ENCODE measurements at regions not wholly inside any gene's neighbourhood (a gene's known extent, or its start where the extent isn't known, plus 50 kb on each side); places are given as distances from the start of the nearest gene placed in this dataset.

DNA sequence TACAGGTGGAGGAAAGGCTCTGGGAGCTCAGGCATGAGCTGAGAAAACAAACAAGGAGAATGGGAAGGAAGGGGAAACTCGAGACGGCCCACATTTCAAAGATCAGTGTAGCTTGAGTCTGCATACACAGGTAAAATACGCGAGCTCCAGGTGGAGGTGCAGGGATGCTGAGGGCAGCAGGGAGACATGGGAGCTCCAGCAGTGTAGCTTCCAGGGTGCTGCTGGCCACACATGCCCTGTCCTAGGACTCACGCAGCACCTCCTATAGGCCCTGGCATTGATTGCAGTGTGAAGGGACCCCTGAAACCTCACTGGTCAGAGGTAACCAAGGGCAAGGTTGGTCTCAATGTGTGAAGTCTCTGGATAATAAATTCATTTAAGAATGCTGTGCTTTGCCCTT, 362.8 kb upstream of the HS6ST1 start:
- no peak for DNase-seq

DNA sequence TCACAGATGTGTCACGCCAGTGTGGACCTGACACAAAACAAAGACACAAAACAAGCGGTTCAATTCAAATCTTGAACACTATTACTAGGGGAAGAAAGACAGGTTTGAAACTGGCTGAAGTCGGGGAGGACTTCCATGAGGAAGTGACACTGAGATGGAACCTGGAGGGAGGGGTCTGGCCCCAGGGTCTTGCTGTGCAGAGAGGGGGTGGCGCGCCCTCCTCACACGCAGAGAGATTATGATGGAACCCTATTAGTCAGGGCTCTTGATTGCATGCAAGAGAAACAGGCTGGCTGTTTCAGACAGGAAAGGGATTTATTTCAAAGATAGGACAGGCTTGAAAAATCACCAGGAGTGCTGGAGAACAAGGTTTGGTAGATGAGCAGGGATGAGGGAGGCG, 363.6 kb upstream of the HS6ST1 start:
- no peak for DNase-seq

DNA sequence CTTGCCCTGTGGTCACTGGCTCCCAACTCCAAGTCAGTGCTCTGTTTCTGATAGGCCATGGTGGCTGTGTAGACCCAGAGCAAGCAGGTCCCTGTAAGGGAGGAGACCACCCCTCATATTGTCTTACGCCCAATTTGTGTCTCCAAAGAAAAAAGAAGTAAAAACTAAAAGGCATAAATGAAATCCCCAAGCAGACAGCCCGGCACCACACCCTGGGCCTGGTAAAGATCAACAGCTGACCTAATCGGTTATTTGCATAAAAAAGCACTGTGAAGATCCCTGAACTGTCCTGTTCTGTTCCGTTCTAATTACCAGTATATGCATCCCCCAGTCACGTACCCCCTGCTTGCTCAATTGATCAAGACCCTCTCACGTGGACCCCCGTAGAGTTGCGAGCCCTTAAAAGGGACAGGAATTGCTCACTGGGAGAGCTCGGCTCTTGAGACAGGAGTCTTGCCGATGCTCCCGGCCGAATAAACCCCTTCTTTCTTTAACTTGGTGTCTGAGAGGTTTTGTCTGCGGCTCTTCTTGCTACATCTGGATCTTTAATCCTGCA, 364.1 kb upstream of the HS6ST1 start:
- no peak for DNase-seq

DNA sequence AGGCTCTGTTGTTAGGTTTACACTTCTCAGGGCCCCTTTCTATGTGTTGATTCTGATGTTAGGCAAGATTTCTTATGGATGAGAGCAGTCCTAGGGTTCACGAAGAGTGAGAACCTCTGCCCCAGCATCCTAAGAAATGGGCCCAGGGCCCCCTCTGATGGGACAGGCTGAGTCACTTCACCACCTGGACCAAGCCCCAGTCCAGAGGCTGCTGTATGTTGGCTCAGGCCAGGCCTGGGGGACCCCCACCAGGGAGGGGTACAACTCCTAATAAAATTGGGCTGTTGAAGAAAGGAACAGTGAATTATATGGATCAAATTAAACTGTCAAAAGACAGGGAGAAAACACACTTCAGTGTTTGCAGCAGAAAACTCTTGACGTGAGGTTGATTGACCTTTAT, 365.9 kb upstream of the HS6ST1 start:
- no peak for DNase-seq

DNA sequence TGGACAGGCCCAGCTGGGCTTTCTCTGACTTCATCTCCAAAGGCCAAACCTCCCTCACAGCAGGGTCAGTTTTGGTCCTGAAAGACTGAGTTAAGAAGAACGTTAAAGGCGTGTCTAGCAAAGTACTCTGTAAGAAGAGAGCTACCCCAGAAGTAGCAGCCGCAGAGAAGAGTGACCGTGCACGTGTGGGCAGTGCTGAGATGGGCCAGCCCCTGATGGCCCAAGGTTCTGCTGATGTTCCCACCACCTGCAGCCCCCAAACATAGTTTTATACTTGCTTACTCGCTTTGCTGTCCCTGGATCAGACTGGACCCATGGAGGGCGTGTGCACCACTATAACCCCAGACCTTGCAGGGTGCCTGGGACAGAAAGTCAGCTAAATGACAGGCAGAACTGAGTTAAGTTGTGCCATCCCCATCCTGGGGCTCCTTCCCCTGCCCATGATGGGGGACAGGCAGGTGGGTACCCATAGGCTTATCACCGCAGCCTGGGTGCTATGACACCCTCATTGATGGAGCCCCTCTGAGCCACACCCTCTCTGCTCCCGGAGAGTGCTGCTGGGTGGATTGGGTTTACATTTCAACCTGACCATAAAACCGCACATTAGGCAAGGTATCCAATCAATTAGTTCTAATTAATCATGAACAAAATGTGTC, 367.3 kb upstream of the HS6ST1 start:
- no peak for DNase-seq

DNA sequence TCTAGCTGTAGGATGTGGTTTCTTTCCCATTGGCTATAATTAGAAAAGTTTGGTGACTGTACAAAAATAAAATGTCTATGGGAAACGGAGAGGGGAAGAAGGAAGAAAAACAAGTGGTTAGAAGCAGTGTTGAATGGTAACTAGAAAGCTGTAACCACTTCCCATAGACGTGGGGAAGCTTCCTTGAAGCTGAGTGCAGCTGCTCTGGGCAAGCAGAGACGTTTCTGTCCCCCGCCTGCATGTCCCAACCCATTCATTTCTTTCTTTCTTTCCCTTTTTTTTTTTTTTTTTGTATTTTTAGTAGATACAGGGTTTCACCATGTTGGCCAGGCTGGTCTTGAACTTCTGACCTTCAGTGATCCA, 367.8 kb upstream of the HS6ST1 start:
- DNase-seq: peak; percentile 5

DNA sequence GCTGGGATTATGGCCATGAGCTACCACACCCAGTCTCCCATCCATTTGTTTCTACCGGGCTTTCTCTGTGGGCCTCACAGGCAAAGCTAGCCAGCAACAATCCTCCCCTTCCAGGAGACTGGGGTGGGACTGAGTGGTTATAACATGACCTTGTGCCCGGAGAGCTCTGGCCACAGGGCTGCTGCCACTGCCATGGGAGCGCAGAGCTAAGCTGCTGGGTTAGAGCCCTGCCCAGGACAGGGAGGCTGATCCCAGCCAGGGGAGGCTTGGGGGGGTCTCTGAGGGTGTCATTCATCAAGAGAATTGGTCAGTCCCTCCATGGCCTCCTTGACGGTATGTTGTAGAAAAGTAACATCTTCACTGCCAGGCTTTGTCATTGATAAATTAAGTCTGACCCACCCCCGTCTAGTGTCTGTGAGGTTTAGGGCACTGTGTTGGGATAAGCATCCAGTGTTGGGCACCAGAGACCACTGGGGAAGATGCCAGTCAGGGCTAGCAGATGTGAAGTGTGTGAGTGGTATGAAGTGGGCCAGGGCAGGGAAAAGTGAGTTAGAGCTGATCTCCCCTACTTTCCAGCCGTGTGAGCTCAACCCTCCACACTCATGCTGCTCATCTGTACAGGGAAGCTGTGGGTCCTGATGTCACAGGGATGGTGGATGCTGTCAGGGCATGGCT, 368.4 kb upstream of the HS6ST1 start:
- no peak for DNase-seq

DNA sequence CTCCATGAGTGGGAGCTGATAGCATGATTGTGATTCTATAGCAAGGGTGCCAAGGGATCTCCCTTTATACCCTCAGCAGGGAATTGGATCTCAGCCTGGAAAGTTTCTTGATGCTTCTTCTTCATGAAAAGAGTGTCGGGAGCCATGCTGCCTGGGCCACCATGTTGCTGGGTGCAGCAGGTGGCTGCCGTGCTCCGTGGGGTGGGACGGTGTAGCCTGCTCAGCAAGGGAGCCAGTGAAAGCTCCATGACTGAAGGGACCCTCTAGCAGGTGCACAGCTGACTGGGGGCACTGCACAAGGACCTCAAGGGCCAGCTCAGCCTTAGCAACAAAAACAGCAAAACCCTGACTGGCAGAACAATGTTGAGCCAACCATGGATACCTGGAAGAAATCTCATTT, 368.9 kb upstream of the HS6ST1 start:
- DNase-seq: no peak

DNA sequence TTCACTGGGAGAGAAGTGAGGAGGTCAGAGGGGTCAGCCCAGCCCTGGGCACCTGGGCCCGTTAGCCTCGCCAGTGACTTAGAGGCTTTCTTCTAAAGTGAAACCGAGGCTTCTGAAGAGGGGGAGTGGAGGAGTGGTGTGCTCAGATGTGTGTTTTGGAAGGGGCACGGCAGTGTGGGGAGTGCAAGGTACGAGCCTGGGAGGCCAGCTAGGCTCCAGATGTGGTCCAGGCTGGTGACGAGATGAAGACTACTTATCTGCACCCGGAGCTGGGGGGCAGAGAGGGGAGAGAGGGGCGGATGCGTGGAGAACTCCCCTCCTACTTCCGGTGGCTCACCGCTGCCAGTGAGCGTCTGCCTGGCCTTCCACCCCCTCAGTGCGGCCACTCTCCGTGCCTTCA, 371.3 kb upstream of the HS6ST1 start:
- DNase-seq: no peak

DNA sequence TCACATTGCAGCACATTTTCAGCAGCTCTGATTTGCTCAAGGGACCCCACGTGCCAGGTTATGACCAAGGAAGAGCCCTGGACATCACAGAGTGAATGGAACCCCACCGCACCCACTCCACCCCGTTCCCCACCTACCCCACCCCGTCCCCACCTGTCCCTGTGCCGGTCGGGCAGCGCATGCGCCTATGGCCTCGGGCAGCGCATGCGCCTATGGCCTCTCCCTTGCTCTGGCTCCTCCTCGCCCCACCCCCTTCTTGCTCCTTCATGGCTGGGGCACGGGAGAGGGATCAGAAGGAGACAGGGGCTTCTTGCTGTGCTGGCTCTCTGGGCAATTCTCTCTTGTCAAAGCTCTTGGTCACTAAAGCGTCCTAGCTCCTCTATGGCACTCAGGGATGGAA, 371.8 kb upstream of the HS6ST1 start:
- no peak for DNase-seq

DNA sequence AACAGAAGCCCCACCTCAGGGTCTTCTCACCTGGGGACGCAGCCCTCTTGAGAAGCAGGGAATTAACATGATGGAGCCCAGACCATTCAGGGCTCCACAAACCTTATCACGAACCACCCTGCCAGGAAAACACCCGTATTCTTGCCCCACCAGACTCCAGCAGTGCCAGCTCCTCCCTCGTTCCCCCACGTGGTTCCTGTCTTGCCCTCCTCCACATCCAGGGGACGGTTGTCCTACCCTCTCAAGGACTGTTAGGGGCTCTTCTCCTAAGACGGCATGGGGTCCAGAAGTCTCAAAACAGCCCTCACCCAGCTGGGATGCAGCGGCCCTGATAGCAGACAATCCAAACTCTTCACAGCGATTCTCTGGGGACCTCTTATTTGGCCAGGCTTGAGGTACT, 372.2 kb upstream of the HS6ST1 start:
- no peak for DNase-seq

DNA sequence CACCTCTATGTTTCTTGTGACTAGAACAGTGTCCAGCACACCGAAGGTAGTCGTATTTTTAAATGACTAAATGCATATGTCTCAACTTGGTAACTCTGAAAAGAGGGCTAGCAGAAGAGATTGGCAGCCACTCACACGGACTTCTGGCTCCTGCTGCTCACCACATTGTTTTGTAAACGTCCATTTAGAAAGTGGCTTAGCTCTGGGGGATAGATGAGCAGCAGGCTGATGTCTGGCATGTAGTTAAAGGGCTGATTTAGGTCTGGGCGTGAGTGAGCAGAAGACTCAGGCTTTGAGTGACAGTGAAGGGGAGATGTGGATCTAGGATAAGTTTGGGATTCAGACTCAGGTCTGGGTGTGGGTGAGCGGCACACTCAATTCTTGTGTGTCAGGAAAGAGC, 372.9 kb upstream of the HS6ST1 start:
- DNase-seq: no peak

DNA sequence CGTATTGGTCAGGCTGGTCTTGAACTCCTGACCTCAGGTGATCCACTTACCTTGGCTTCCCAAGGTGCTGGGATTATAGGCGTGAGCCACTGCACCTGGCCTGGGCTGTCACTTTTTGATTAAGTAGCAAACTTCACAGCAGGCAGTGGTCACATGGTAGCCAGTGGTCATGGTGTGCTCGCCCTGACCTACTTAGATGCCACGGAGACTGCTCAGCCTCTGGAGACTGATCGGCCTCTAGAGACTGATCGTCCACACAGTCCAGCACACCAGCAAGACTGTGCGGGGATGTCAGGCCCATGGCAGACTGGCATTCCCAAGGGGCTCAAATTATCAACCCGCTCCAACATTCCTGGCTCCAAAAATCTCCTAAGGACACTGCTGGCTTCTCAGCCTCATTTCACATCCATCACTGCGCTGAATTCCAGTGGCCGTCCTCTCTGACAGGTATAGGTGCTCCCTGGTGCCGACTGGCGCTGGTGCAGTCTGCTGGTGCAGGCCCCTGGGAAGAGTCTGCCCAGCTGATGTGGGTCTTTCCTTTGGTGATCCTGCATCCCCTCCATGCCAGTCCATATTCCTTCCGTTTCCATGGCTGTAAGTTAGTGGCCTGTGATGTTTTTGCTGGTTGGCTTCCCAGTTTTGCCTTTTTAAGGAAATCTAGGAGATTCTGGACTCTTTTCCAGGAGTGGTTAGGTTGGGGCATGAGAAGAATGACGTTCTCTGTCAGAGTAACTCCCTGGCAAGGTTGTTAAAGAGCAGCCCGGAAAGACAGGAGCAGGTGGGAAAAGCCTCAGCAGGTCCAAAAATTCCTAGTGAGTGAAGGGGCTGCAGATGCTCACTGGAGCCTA, 374.5 kb upstream of the HS6ST1 start:
- DNase-seq: no peak

DNA sequence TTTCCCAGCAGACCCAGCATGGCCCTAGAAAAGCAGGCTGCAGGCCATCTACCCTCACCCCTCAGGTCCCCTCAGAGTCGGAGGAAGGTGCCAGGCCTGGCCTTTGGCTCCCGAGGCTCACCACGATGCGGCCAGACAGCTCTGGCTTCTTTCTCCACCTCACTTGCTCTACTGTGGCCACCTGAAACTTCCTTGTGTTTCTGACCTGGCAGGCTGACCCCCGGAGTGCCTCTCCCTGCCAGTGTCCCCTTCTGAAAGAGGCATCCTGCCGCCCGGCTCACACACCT, 375.0 kb upstream of the HS6ST1 start:
- DNase-seq: no peak

DNA sequence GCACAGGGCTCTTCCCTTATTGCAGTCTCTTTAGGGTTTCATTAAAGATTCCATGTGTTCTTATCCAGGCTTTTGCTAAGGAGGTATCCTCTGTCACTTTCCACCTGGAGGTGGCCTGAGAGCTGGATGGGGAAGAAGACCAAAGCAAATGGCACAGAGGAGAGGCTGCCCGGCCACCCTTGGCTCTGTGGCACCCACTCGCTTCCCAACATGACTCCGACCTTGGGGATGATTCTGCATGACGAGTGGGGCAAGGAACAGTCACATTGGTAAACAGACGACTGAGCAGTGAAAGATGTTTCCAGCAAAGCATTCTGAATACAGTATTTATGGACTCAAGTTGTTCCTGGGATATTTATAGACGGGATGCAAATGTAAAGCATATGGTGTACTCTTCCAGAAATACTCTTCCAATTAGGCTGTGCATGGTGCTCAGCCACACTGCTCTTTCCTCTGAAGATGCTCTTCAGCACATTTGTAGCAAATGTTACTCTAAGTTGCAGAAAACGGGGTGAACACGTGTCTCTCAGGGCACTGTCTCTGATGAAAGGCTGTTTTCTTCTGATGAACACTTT, 377.1 kb upstream of the HS6ST1 start:
- no peak for DNase-seq

DNA sequence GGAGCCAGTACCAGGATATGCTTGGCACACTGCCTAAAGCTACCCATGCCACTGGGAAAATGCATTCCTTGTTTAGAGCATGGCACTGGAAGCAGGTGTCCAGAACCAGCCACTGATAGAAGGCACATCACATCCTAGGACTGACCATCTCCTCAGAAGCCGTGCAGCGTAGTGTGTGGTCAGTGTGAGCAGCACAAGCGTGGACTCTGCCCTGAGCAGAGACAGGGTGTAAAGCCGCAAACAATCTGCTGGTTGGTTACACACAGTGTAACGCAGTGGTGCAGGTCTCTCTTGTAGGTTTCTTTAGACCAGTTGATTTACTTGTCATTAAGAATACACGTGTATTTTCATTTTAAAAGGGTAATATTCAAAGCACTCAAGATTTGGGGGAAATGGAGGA, 377.8 kb upstream of the HS6ST1 start:
- no peak for DNase-seq

DNA sequence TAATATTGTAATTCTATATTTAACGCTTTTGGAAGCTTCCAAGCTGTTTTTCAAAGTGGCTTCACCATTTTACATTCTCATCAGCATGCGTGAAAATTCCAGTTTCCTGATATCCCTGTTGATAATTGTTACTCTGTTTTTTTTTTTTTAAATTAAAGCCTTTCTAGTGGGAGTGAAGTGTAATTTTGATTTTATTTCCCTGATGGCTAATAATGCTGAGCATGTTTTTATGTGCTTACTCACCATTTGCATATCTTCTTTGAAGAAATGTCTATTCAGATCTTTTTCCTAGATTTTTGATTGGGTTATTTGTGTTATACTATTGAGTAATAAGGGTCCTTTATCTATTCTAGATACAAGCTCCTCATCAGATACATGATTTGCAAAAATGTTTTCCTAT, 382.8 kb upstream of the HS6ST1 start:
- DNase-seq: no peak

DNA sequence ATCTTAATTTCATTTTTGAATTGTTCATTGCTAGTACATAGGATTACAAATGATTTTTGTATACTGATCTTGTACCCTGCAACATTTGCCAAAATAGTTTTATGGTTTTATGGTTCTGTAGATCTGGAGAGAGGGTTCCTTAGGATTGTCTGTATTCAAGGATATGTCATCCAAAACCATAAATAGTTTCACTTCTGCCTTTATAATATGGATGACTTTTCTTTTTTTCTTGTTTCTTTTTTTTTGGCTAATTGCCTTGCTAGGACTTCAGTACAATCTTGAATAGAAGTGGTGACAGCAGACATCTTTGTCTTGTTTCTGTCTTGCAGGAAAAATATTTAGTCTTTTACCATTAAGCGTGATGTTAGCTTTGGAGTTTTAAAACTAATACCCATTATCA, 383.9 kb upstream of the HS6ST1 start:
- DNase-seq: no peak

DNA sequence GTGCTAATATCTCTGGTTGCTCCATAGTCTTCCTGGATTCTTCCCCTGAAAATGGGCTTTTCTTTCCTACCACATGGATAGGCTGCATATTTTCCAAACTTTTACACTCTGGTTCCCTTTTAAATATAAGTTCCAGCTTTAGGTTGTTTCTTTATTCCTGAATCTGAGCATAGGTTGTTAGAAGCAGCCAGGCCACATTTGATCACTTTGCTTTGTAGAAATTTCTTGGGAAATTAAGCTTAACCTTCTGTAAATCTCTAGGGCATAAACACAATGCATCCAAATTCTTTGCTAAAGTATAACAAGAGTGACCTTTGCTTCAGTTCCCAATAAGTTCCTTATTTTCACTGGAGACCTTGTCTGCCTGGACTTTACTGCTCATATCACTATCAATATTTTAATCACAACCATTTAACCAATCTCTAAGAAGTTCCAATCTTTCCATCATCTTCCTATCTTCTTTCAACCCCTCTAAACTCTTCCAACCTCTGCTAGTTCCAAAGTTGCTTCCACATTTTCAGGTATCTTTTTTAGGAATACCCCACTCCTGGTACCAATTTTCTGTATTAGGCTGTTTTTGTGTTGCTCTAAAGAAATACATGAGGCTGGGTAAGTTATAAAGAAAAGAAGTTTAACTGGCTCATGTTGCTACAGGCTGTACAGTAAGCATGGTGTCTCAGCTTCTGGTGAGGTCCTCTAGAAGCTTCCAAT, 389.6 kb upstream of the HS6ST1 start:
- no peak for DNase-seq

DNA sequence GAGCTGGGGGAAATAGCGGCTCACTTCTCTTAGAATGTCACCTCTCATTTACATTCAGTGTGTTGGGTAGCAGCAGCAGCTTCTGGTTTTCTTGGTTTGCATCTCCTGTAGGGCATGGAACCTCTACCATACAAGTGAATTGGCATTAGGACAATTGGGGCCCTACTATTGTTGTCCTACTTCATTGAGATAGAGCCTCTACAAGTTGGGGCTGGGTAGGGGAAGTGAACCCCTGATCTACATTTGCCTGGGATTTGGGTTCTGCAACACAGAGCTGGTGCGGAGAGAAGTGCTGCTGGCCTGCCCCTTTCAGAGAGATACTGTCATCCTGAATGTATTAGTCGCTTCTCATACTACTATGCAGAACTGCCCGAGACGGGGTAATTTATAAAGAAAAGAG, 391.6 kb upstream of the HS6ST1 start:
- DNase-seq: no peak

DNA sequence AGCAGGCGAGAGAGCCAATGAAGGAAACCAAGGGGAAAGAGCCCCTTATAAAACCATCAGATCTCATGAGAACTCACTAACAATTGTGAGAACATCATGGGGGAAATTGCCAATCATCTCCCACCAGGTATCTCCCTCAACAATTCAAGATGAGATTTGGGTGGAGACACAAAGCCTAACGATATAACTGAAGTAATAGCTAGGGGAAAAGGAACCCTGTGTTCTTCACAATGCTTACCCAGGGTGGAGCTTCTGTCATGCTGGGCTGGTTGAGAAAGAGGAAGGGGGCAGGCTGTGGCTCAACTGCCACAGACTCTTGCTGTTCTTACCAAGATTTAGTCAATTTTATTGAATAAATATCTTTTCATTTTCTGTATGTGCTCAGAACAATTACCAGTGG, 392.1 kb upstream of the HS6ST1 start:
- DNase-seq: no peak

DNA sequence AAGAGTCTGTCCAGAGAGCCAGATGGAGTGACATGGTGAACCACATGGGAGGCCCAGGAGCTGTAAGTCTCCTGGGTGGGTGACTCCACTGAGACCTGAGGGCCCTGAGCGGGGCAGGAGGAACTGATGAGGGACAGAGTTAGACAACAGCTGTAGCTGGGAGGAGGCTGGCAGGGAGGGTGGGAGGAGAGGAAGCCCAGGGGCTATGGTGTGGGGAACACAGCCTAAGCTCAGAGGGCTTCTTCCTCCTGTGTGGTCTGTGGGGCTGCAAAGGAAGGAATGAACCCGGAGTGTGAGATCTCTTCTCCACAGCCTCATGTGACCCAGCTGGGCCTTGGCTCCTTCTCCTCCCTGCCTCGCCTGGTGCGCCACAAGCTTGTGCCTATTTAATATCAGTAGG, 395.6 kb upstream of the HS6ST1 start:
- no peak for DNase-seq

DNA sequence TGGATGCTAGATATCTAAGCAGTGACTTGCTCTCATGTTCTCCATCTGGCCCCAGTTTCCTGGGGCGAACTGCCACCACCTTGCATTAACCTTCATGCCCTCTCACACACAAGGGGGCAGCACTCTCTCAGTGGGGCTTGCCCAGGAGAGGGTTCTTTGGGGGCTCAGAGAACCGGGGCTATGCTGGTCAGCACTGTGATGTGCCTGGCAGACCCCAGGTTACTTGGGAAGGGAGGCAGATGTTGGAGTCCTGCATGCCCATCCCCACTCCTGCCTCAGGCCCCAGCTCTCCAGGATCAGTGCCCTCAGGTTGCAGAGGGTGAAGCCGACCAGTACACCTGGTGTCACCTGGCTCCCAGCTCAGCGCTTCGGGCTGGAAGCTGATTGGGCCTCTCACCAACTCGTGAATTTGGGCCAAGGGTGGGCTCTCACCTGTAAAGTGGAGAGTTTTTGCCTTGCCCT, 396.2 kb upstream of the HS6ST1 start:
- no peak for DNase-seq
